ENCODE measurements at regions not wholly inside any gene's neighbourhood (a gene's known extent, or its start where the extent isn't known, plus 50 kb on each side); places are given as distances from the start of the nearest gene placed in this dataset.
"Not testable (repeated sequence)": the region's sequence is repeated elsewhere in the genome, so short reads cannot be mapped to it uniquely, and the experiment has no call there.

DNA sequence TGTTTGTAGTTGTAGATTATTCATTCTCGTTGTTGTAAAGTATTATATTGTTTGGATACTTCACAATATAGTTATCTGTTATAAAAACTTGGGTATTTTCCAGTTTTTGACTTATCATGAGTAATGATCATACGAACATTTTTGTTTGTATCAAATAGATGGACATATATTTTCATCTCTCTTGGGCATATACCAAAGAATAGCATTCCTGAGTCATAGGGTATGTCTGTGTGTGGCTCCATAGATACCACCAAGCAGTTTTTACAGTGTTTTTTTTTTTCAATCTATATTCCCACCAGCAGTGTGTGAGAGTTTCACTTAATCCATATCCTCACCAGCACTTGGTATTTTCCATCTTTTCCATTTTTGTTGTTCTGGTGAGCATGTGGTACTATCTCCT is 89.7 kb upstream of the RAB40AL start:
- ATAC-seq (no peak), DNase-seq (no peak)
- POLR2A ChIA-PET = no interaction called here
- no peaks in the 10 kb centered on the region for H3K9me3 Mint-ChIP-seq (ENCODE audit: insufficient read depth)
- no peak overlapping the region for H3K27ac Mint-ChIP-seq
- H3K27me3 Mint-ChIP-seq (ENCODE audit: low read depth) = no peaks in the 10 kb centered on the region
- H3K4me1 Mint-ChIP-seq (ENCODE audit: low read depth) = no peaks in the 10 kb centered on the region
- no peak overlapping the region for H3K4me3 Mint-ChIP-seq
- CTCF ChIA-PET = no interaction called here
- H3K36me3 Mint-ChIP-seq (ENCODE audit: low read depth) = no peaks in the 10 kb centered on the region

DNA sequence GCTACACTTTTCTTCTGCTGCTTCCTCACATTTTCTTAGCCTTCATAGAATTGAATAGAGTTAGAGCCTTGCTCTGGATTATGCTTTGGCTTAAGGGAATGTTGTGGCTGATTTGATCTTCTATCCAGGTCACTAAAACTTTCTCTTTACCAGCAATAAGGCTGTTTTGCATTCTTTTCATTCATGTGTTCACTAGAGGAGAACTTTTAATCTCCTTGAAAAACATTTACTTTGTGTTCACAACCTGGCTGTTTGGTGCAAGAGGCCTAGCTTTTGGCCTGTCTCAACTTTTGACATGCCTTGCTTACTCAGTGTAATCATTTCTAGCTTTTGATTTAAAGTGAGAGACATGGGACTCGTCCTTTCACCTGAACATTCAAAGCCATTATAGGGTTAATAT is 87.7 kb upstream of the RAB40AL start:
- H3K36me3 Mint-ChIP-seq (ENCODE audit: low read depth) = peaks cover 5% of the 10 kb centered on the region

DNA sequence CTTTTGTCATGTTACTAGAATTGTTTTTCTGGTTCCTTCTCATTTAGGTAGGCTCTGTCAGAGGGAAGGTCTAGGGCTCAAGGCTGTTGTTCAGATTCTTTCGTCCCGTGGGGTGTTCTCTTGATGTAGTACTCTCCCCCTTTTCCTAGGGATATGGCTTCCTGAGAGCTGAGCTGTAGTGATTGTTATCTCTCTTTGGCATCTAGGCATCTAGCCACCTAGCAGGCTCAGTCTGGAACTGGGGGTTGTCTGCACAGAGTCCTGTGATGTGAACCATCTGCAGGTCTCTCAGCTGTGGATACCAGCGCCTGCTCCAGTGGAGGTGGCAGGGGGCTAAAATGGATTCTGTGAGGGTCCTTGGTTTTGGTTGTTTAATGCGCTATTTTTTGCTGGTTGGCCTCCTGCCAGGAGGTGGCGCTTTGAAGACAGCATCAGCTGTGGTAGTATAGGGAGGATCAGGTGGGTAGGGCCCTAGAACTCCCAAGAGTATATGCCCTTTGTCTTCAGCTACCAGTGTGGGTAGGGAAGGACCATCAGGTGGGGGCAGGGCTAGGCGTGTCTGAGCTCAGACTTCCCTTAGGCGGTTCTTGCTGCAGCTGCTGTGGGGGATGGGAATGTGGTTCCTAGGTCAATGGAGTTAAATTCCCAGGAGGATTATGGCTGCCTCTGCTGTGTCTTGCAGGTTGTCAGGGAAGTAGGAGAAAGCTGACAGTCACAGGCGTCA is 78.1 kb upstream of the RAB40AL start:
- H3K4me1 Mint-ChIP-seq (ENCODE audit: low read depth); DNase-seq; CTCF ChIA-PET; H3K4me3 Mint-ChIP-seq; H3K27ac Mint-ChIP-seq; H3K27me3 Mint-ChIP-seq (ENCODE audit: low read depth); POLR2A ChIA-PET; ATAC-seq; H3K9me3 Mint-ChIP-seq (ENCODE audit: insufficient read depth); H3K36me3 Mint-ChIP-seq (ENCODE audit: low read depth): not testable (repeated sequence)

More for the DNA sequence above, 87.7 kb upstream of the RAB40AL start:
- Mint-ChIP-seq H3K27ac (no peak overlapping the region), H3K4me3 (no peak overlapping the region), H3K9me3 (ENCODE audit: insufficient read depth) (no peaks in the 10 kb centered on the region), H3K27me3 (ENCODE audit: low read depth) (no peaks in the 10 kb centered on the region), H3K4me1 (ENCODE audit: low read depth) (no peaks in the 10 kb centered on the region)
- POLR2A ChIA-PET = no interaction called here
- ATAC-seq = no peak
- CTCF ChIA-PET = interaction anchor here (1.1 to 1.4 kb wide), 2 partner anchors 14 to 51 kb away, joined by 3 read pairs; no protein-coding TSS in a partner anchor
- DNase-seq = no peak

DNA sequence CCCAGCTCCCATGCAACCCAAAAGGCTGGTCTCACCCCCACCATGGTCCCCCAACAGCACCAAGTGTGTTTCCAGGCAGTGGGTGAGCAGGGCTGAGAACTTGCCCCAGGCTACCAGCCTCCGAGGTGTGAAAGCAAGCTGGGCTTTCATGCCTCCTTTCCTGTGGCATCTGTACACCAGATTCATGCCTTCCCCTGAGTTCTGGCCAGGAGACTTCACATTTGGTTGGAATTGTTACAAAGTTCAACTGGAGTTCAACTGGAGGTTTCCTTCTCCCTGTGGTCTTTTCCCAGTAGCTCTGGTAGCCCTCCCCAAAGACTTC is 77.6 kb upstream of the RAB40AL start:
- POLR2A ChIA-PET = no interaction called here
- no peaks in the 10 kb centered on the region for H3K9me3 Mint-ChIP-seq (ENCODE audit: insufficient read depth)
- no peaks in the 10 kb centered on the region for H3K27me3 Mint-ChIP-seq (ENCODE audit: low read depth)
- no peak overlapping the region for H3K4me3 Mint-ChIP-seq
- CTCF ChIA-PET = no interaction called here
- no peaks in the 10 kb centered on the region for H3K36me3 Mint-ChIP-seq (ENCODE audit: low read depth)
- H3K4me1 Mint-ChIP-seq (ENCODE audit: low read depth) = no peaks in the 10 kb centered on the region
- ATAC-seq (no peak), DNase-seq (no peak)
- no peak overlapping the region for H3K27ac Mint-ChIP-seq

DNA sequence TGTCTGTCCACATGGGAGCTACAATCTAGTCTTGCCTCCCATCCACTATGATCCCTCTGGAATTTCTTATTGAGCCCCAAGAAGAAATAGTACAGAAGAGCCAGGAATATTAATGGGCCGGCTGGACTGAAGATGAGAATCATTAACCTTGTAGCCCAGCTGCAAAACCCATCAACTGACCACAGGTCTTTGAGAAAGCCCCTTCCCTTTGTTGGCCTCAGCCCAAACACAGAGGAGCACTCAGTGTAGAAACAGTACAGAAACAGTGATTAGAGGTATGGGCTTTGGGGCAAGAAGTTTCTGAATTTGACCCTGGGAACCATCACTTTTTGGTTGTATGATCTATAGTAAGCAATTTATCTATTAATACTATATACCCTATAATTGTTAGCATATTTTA is 76.8 kb upstream of the RAB40AL start:
- POLR2A ChIA-PET = no interaction called here
- CTCF ChIA-PET = no interaction called here
- DNase-seq = no peak
- H3K4me1 Mint-ChIP-seq (ENCODE audit: low read depth) = no peaks in the 10 kb centered on the region
- no peak overlapping the region for H3K27ac Mint-ChIP-seq
- no peaks in the 10 kb centered on the region for H3K27me3 Mint-ChIP-seq (ENCODE audit: low read depth)
- no peaks in the 10 kb centered on the region for H3K9me3 Mint-ChIP-seq (ENCODE audit: insufficient read depth)
- no peak overlapping the region for H3K4me3 Mint-ChIP-seq
- ATAC-seq = no peak
- H3K36me3 Mint-ChIP-seq (ENCODE audit: low read depth) = peaks cover 2% of the 10 kb centered on the region

DNA sequence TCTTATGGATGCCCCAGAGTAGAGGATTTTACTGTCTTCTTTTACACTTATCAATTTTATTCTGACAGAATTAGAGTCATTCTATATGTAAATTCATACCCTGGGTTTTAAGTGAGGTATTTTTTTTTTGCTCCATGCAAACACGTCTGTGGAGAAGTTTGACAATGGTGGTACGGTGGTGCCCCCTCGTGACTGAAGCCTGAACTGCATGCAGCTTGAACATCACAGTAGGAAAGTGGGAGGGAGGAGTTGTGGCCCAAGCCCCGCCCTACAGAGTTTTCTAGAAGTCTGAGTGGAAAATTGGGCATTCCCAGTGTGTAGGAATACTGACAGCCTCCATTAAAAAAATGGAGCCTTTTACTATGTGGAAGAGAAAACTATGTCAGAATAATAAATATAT is 73.3 kb upstream of the RAB40AL start:
- ATAC-seq (peak; percentile 76), DNase-seq (peak; percentile 84)
- CTCF ChIA-PET = interaction anchor here (0.7 to 1.9 kb wide), 3 partner anchors 15 to 796 kb away, joined by 3 to 4 read pairs (median 3); no protein-coding TSS in a partner anchor
- no peak overlapping the region for H3K27ac Mint-ChIP-seq
- peaks cover 2% of the 10 kb centered on the region for H3K36me3 Mint-ChIP-seq (ENCODE audit: low read depth)
- no peak overlapping the region for H3K4me3 Mint-ChIP-seq
- no peaks in the 10 kb centered on the region for H3K9me3 Mint-ChIP-seq (ENCODE audit: insufficient read depth)
- no peaks in the 10 kb centered on the region for H3K4me1 Mint-ChIP-seq (ENCODE audit: low read depth)
- H3K27me3 Mint-ChIP-seq (ENCODE audit: low read depth) = no peaks in the 10 kb centered on the region
- POLR2A ChIA-PET = no interaction called here

DNA sequence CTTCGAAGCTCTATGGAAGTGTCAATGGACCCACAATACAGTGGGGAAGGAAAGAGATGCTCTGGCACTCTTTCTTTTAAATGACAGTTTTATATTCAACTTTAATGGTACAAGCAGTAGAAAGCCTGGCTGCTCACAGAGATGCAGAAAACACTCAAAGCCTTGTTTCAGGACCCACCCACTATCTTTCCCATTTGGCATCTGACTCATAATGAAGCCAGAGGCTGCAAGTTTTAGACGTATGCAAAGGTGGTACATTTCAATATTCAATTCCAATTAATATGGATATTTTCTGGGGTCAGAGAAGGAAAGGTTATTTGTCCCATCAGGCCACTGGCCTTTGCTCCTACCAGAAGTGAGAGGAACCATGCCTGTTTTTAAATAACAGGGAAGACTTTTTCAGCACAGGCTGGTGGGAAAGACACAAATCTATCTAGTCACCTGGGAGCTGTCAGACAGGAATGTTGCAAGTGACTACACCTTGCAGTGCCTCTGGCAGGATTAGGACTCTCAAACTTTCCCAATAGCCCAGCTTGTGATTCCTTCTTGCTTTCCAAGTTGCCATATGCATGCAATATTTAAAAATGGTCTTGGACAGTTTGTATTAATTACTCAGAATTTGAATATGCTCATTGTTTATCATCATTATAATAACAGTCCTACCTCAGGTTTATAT is 70.0 kb upstream of the RAB40AL start:
- DNase-seq = no peak
- CTCF ChIA-PET = interaction anchor here (1.3 kb wide), 1 partner anchor 33 kb away, joined by 3 read pairs; no protein-coding TSS in a partner anchor
- Mint-ChIP-seq H3K27me3 (ENCODE audit: low read depth) (no peaks in the 10 kb centered on the region), H3K9me3 (ENCODE audit: insufficient read depth) (no peaks in the 10 kb centered on the region), H3K27ac (no peak overlapping the region), H3K4me1 (ENCODE audit: low read depth) (no peaks in the 10 kb centered on the region), H3K36me3 (ENCODE audit: low read depth) (peaks cover 2% of the 10 kb centered on the region), H3K4me3 (no peak overlapping the region)
- POLR2A ChIA-PET = no interaction called here
- no peak for ATAC-seq

DNA sequence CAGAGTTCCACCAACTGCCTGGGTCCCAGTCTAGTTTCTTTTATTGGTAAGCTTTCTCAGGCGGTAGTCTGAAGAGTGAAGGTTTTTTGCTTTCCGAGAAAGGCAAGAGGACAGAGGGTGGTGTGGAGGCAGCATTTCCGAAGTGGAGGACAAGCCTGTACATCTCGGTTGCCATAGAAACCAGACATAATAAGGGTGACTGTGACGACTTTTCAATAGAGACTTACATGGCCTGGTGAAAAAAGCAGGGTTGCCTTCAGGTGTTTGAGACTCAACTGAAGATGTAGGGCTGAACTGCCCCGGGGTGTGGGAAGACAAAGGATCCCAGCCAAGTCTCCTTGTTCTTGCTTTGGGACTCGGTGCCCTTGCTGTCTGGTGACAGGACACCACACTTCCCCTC is 53.6 kb upstream of the RAB40AL start:
- ATAC-seq (no peak), DNase-seq (no peak)
- no peak overlapping the region for H3K4me3 Mint-ChIP-seq
- H3K9me3 Mint-ChIP-seq (ENCODE audit: insufficient read depth) = no peaks in the 10 kb centered on the region
- no peaks in the 10 kb centered on the region for H3K4me1 Mint-ChIP-seq (ENCODE audit: low read depth)
- CTCF ChIA-PET = no interaction called here
- no peak overlapping the region for H3K27ac Mint-ChIP-seq
- POLR2A ChIA-PET = no interaction called here
- peaks cover 1% of the 10 kb centered on the region for H3K36me3 Mint-ChIP-seq (ENCODE audit: low read depth)
- H3K27me3 Mint-ChIP-seq (ENCODE audit: low read depth) = no peaks in the 10 kb centered on the region

Data from activated CD8-positive, alpha-beta T cell treated with anti-CD3 and anti-CD28 coated beads, Interleukin-2, amount 10 ng/mL, durations not matched to agents 7 days and 5 days (primary cell).